ENCODE measurements at regions not wholly inside any gene's neighbourhood (a gene's known extent, or its start where the extent isn't known, plus 50 kb on each side); places are given as distances from the start of the nearest gene placed in this dataset.

DNA sequence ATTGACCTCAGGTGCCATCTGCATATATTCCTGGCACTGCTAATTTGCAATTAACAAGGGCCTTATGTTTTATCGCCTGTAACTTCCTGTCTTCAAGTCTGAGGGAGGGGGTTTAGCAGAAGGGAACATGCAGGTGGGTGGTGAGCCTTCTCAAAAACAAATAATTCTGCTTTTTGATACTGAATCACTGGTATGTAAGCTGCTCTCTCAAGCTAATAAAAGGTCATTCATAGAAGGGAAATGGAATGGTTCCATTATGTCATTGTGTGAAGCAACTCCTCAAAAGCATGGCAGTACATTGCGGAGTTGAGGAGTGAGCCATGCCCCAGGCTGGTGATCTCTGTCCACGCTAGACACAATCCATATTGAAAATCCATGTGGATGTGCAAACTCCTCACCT is 414.8 kb upstream of the ID2 start:
- no peak for TF ChIP-seq POLR2A (IDR thresholded peaks at IDR 0.05)
- TF ChIP-seq CTCF (IDR thresholded peaks at IDR 0.05), result no peak
